DMS79 (cell line): ENCODE measurements at regions not wholly inside any gene's neighbourhood (a gene's known extent, or its start where the extent isn't known, plus 50 kb on each side); places are given as distances from the start of the nearest gene placed in this dataset.

Experiments
- DNase-seq: peaks from one replicate; lab custom pipeline; 2025; lab: John Stamatoyannopoulos, UW

DNA sequence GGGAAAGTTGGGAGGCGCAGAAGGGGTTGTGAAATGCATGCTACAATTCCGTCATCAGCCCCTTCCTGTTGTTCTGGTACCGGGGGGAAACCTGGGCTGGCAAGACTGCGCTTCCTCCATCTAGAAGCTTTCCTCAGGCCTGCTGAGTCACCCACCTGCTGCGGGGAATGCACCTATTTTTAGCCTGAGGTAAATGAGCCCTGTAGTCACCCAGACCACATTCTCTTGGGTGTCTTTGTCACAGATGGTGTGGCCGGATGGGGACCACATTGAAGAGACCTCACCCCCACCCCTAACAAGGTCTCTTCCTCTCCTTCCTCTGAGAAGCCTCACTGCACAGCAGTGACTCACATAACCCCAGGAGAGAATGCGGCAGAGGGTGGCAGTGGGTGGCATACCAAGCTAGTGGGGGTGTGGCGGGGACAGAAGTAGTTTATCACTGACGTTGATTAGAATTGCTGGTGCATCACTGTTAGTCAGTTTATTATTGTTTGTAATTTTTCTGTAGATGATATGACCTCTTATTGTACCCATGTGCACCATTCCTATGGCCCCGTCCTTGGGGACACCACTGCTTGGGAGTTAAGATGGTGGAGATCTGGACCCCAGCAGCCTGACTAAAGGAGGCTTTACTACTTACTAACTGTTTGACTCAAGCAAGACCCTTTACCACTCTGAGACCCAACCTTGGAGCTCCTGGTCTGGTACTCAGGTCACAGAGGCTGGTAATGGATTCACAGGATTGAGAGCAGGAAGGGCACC is 83.0 kb upstream of the DUSP5 start:
- DNase-seq: no peak

DNA sequence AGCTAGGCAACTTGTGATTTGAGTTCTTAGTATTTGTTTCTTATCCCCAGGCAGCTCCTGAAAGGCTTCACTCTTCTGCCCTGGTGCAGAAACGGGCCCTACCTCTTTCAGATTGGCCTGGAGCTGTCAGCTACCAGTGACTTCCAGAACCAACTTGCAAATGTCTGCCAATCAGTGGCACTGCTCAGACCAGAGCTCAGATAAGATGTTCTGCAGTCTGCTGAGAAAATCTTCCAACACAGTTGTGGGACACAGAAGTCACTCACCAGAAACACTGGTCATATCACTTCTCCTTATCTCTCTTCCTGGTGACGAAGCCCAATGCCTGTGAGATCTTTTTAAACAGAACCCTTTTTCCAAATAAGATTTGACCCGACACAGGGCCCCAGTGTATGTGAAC is 81.9 kb upstream of the DUSP5 start:
- DNase-seq: no peak

- DNase-seq: no peak
Observed at GRCh38 chr10:110416776-110417711, 80.7 kb upstream of the DUSP5 start.

DNA sequence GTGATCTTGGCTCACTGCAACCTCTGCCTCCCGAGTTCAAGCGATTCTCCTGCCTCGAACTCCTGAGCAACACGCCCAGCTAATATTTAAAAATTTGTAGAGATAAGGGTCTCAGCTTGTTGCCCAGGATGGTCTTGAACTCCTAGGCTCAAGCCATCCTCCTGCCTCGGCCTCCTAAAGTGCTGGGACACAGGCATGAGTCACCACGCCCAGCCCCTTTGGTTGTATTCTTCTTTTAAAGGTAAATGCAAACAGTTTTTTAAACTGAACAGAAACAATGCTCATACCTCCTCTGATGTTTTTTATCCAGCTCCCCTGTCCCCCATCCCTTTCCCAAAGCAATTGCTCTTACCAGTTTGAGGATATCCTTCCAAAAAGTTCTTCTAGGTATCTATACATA is 79.5 kb upstream of the DUSP5 start:
- DNase-seq: no peak

DNA sequence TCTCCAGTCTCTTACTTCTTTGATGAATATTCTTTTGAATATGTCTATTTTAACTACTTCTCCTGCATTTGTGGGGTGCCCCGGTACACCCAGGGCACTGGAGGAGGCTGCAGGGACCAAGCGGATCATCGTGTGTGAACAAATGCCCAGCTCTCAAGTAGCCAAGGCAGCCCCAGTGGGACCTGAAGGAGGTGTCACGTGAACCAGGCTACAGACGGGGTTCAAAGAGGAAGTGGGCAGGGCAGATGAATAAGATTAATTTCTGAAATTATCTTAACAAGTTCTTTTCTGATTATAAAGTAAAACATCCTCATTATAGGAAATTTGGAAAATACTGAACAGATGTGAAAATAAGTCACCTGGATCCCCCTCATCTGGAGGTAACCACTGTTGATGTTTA is 78.4 kb upstream of the DUSP5 start:
- no peak for DNase-seq

DNA sequence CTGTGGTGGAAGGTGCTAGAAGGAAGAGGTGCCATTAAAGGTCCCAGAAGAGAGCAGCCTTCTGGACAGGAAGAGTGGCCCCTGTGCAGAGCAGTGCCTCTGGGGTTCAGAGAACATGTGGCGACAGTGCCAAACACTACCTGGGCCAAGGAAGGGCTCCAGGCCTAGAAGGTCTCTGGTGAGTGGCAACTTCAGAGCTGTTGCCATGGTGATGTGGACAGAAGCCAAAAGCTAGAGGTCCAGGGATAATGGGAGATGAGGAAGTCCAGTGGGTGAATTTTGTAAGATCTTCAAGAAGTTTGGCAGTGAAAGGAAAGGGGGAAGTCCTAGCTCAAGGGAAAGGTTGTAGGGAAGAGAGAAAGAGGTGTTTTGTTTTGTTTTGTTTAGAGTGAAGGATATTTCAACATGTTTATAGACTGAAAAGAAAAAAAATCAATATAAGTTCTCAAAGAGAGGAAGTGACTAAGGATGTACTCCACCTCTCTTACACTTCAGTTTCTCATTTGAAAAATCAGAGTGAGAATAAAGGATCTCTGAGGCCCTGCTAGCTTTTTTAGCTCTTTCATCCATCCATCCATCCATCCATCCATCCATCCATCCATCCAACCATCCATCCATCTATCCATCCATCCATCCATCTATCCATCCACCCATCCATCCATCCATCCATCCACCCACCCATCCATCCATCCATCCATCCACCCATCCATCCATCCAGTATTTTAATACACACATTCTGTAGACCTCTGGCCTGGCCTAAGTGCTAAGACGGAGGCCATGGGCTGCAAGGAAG is 77.1 kb upstream of the DUSP5 start:
- DNase-seq: peak; percentile 46

- DNase-seq: no peak
Observed at GRCh38 chr10:110421512-110422138, 76.1 kb upstream of the DUSP5 start.

DNA sequence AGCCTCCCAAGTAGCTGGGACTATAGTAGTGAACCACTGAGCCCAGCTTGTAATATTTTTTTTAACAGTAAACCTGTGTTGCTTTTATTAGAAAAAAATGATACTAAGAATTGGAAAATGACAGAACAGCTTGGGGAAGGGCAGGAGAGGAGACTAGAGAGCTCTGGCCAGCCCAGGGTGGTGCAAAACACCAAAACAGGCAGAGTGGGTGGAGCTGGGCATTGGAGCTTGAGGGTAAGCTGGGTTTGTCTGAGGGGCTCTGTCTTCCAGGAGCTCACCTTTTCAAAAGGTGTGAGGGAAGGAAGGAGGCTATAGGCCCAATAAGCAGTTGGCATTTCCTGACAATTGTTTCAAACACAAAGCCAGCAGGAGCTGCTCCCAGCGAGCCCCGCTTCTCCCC is 75.2 kb upstream of the DUSP5 start:
- DNase-seq: no peak

- no peak for DNase-seq
Observed at GRCh38 chr10:110423650-110424049, 74.1 kb upstream of the DUSP5 start.

DNA sequence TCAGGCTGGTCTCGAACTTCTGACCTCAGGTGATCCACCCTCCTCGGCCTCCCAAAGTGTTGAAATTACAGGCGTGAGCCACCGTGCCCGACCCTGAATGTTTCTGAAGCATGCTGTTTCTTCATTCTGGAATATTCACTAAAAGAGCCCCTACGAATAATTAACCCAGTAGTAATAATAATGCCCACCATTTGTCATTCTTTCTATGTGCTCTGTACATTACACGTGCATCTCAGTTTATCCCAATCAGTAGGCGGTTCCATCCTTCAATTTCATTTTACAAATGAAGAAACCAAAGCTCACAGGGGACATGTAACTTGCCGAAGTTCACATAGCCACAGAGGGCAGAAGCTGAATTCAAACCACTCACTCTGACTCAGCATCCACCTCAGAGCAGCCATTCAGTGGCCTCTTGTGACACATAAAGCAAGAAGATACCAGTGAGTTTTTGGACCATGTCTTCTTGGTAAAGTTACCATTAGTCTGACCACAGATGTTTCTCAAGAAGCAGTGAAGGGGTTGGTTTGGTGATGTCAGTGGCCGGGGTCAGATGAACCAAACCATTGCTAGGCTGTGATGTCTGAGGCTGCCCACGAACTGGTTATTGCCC is 71.9 kb upstream of the DUSP5 start:
- DNase-seq: no peak

DNA sequence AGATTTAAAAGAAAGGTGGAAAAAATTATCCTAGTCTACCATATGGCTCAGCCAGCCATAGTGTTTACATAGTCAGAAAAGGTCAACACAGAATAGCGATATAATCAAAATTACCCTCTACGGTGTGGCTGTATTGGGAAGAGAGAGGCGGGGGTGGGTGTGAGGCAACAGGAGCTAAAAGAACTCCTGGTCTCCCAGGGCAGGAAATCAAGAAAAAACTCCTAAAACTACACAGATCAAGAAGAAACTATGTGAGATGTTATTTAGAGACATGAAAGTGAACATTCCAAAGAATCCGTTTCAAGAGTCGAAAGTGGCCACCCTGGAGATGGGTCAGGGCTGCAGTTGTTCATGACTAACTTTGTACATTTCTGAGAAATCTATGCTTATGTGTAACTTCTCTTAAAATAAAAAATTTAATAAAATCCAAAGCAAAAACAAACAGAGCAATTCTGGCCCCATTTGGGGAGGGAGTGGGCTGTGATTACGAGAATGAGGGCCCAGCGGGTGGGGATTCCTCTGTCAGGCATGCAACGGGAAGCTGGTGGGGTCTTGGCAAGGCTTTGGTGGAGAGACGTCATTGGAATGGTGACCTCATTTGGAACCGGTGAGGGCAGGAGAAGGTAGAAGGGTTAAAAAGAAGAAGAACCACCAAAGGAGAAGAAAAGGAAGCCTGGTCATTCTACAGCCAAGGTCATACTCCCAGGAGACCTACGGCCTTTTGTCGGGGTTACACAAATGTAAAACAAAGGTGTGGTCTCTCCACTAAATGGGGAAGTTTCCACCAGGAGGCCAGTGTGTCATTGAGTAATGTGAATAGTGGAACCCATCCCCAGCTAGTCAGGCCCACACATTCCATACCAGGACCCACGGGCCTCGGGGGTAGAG is 71.2 kb upstream of the DUSP5 start:
- no peak for DNase-seq

DNA sequence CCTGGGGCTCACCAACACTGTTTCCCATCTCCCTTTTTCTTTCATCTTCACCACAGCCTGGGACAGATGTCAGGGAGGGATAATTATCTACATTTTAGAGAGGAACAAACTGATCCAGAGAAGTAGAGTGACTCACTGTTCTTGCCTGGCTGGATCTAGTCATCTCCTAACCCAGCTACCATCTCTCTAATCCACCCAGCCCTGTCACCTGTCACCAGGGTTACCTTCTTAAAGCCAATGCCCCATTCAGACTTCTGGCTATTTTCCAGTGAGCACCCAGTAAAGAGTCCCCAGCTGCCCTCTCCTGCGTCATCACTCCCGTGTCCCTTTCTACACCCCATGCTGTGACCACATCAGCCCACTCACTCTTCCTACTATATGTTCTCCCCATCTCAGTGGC is 68.4 kb upstream of the DUSP5 start:
- no peak for DNase-seq

DNA sequence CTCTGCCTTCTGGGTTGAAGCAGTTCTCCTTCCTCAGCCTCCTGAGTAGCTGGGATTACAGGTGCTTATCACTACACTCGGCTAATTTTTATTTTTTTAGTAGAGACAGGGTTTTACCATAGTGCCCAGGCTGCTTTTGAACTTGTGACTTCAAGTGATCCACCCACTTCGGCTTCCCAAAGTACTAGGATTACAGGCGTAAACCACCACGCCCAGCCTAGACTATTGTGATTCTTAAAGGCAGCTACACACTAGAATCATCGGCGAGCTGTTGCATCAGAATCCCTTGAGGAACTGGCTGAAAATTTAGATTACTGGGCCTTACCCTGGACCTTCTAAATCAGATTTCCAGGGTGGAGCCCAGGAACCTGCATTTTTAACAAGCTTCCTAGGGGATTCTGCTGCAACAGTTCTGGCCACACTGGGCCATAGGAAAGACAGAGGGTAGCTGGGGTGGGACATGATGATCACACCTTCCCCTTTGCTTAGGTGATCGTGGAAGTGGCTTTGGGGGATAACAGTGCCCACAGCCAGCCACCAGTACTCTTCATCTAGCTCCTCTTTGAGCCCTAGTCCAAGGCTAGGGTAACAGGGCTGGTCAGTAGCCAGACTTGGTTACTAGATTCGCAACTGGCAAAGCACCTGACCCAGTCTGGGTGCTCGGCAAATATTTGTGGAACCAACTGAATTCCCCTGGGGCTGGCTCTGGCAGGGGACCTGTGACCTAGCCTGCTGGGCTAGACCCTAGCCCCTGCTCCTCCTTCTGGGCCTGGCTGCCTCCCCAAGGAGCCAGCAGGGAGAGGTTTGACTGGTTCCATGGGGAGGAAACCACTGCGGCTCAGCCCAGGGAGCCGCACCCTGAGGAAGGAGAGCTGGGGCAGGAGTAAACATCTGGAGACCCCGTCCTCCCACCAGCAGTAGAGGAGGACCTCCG is 67.1 kb upstream of the DUSP5 start:
- DNase-seq: no peak

DNA sequence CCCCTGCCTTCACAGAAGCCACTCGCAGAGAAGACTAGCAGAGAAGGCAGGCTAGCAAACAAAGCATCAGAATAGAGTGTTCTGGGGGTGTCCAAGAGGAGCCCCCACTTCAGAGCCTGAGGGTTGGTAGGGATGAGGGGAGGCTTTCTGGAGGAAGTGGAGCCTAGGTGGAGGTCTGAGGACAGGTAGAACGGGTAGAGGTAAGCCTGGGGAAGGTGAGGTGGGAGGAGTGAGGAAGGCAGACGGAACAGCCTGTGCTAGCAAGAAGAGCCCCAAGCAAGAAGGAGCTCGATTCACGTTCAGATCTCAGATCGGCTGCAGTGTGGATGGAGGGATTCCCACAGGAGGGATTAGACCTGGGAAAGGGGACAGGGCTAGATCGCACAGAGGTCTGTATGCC is 66.0 kb upstream of the DUSP5 start:
- DNase-seq: no peak

DNA sequence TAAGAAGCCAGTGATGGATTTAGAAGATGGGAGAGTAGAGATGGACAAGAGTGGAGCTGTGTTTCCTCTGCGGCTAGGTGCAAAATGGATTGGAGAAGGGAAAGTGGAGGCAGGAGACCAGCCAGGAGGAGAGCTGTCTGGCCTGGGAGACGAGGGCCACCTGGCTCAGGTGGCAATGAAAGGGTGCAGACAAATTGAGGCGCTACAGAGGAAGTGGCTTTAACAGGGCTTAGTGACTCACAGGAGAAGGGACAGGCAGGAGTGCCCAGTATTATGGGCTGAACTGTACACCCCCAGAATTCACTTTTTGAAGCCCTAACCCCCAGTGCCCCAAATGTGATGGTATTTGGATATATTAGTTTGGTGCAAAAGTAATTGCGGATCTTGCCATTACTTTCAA is 65.6 kb upstream of the DUSP5 start:
- no peak for DNase-seq

DNA sequence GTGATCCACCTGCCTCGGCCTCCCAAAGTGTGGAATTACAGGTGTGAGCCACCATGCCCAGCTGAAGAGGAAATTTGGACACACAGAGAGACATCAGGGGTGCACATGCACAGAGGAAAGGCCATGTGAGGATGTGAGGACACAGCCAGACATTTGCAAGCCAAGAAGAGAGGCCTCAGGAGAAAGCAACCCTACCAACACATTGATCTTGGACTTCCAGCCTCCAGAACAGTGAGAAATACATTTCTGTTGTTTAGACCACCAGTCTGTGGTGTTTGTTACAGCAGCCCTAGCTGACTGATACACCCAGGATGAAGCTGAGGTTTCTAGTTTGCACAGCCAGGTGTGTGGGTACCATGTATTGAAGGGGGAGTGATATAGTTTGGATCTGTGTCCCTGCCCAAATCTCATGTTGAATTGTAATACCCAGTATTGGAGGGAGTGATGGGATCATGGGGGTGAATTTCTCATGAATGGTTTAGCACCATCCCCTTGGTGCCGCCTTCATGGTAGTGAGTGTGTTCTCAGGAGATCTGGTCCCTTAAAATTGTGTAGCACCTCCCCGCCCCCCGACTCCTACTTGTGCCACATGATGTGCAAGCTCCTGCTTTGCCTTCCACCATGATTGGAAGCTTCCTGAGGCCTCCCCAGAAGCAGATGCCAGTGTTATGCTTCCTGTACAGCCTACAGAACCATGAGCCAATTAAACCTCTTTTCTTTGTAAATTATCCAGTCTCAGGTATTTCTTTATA is 64.7 kb upstream of the DUSP5 start:
- no peak for DNase-seq

DNA sequence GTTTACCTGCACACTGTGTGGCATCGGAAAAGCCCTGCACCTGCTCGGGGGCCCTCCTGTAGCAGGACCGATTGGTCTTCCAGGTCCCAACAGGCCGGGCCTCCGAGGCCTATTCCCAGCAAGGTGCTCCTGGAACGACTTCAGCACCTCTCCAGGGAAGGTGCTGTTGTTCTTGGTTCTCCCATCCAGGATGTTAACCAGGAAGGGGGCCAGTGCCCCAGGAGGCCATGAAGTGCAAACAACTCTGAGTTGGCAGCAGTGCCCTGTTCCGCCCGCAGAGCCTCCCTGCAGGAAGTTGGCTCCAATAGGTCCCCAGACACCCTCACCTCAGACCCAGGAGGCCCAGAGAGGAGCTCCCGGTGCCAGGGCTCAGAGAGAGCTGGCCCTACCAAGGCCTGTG is 64.0 kb upstream of the DUSP5 start:
- DNase-seq: no peak

- DNase-seq: no peak
Observed at GRCh38 chr10:110434489-110435096, 63.1 kb upstream of the DUSP5 start.
